GM18867 (cell line): ENCODE measurements at regions not wholly inside any gene's neighbourhood (a gene's known extent, or its start where the extent isn't known, plus 50 kb on each side); places are given as distances from the start of the nearest gene placed in this dataset.
"Not testable (repeated sequence)": the region's sequence is repeated elsewhere in the genome, so short reads cannot be mapped to it uniquely, and the experiment has no call there.

Experiments
- ATAC-seq: cut with Tn5 transposase; IDR thresholded peaks from one replicate; pipeline ENCODE4 v1.9.1; 2021; ENCODE audit warnings: mild to moderate bottlenecking, moderate library complexity; ENCODE audit not compliant: unreplicated experiment

DNA sequence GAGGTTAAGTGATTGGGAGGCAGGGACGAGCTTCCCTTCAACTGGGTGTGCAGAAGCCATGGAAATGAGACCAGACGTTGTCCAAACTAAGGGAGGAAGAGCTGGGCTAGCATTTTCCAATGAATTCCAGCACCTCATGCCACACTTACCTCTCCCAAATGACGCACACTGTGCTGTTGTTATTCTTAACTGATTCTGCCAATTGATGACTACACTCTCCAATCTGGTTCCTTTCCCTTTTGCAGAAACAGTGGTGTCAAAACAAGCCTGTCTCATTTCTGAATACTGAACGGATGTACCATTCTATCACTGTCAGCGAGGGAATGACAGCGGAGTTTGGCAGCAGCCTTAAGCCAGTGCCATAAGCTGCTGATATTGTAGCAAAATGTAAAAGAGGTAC lies 380.5 kb upstream of the HNRNPA3 start:
- no peak for ATAC-seq

DNA sequence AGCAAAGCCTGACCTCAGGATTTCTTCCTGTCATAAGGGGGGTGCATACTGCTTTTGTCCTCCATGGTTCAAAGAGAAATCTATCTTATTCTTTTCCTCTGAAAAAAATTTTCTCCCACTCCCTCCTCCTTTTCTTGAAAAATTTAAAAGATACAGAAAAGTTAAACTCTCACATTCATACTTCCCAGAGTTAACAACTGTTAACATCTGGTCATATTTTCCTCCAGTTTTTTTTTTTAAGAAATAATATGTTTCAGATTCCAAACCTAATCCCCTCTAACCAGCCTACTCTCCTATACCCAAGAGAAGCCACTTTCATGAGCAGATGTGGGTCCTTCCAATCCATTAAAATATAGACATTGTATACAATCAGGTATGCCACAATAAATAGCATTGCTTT lies 378.9 kb upstream of the HNRNPA3 start:
- no peak for ATAC-seq

DNA sequence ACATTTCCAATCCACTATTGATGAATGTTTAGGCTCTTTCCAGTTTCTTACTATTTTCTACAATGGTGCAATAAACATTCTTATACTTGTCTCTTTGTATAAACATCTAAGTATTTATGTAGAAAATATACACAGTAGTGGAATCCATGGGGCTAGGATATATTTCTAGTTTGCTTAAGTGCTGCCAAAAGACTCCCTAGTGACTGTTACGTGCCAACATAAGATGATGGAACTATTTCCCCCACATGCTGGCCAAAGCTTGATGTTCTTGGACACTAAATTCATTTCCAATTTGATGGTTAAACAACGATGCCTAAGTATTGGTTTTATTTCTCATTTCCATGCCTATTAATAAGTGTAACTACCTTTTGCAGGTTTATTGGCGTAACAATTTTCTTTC lies 378.4 kb upstream of the HNRNPA3 start:
- ATAC-seq = no peak

DNA sequence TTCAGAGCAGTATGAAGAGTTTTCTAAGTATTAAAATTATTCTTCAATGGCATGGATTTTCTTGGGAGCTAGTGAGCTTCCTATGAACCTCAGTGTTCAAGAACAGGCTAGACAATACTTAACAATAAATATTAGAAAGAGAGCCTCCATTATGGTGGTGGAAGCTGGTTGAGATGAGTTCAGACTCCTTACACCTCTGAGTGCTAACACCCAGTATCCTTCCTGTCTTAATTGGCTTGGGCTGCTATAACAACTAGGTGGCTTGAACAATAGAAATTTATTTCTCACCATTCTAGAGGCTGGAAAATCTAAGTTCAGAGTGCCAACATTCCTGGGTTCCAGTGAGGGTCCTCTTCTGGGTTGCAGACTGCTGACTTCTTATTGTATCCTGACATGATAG lies 369.4 kb upstream of the HNRNPA3 start:
- no peak for ATAC-seq

DNA sequence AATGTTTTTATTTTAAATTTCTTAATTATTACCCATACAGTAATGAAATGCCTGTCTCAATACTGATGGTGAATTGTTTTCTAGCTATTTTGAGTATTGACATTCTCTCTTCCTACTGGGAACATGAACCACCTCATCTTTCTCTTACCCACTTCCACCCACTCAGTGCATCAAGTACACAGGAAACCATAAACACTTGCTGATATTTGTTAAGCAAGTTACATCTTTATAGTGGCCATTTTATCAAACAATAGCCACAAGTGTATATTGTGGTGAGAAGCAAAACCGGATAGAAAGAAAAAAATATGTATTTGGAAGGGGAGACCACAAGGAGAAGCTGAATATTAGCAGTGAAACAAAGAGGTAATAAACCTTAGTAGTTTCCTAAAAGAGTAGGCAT lies 368.1 kb upstream of the HNRNPA3 start:
- no peak for ATAC-seq

DNA sequence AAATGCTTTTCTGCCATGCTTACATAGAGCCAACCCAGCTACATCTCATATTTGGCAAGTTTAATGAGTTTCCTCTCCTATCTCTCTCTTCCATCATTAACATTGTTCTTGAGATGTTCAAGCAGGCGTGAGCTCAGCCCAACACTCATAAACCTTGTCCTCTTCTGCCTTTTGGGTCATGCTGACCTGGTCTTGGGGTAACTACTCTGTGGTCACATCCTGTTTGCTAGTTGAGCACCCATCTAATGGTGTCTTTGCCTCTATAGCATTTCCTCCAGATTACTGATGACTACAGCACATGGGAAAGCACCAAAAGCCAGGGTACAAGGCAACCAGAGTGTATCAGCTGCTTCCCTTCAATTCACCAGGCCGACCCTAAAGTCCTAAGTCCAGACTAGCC lies 366.9 kb upstream of the HNRNPA3 start:
- ATAC-seq = no peak

DNA sequence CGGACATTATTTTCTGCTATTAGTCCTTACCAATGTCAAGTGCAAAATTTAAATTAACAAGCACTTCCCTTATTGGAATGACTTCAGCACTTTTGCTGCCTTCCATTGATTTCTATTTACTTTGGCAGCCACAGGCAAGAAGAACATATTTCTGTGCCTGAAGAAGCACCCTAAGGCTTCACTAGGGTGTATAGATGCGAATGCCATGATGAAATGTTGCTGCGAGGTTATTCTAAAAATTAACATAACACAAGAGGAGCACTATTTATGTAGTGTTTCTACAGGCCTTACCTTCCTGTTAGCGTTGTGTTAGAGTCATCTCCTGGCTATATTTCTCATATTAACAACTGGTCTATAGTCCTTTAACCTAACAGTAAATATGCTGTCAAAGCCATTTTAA lies 365.0 kb upstream of the HNRNPA3 start:
- ATAC-seq = no peak

DNA sequence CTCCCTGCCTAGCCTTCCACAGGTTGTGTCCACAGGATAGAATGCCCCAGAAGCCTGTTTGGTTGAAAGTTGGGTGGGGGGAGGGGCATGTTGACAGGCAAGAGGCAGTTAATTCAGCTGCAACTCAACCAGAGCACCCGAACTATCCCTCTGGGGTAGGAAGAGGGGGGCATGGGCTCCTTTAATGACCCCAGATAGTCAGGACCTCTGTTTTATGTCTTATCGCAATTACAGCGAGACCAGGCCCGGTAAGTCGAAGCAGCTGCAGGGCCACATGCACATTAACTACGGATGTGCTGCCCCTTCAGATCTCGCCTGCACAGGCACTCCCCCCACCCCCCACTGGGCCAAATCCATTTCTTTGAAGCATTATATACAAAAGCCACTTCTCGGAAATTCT lies 363.8 kb upstream of the HNRNPA3 start:
- no peak for ATAC-seq

DNA sequence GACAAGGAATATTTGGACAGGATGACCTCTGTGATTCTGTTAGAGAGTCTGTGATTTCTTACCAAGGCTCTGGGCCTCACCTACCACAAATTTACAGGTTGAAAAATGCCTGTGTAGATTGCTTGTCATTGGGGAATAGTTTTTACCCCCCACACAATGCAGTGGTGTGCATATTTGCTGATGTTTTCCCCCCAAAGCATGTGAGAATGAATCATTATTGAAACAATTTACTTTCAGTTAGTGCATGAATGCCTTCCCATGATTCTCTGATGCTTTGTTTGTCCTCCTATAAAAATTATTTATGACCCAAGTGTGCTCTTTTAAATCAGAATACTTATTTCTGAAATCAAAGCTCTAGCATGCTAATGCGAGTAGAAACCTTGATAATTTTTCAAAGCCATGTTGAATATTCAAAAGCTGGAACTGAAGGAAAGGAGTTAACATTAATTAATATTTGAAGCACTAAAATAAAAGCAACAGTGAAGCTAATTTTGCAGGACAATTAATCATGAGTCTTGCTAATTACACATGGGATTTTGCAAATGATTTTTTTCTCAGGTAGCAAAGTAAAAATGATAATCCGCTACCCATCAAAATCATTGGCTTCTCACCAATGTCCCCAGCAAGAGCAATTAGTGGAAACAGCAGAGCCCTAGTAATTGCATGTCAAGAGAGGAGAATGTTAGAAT lies 361.2 kb upstream of the HNRNPA3 start:
- no peak for ATAC-seq

DNA sequence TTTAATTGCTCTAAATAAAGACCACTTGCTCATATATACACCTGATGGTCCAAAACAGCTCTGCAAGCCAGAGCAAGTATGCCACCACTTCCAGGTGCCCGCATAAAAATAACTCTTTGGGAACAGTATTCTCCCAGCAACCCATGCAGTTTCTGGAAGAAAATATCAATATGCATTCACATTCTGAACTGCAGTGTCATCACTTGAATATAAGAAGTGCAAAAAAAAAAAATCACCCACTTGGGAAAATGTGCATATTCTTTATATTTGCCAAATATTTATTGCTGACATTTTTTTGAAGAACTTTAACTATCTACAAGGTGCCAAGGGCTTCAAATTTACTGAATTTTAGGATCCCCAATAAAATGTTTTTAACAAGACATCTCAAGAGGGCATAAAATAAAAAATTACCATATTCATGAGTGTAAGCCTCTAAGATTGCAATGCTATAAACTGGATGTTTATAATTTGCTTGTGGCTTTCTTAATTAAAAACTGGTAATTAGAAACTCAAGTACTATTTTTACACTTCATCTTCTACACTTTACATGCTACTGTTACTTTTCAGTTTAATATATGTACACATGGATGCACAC lies 360.6 kb upstream of the HNRNPA3 start:
- ATAC-seq = no peak

DNA sequence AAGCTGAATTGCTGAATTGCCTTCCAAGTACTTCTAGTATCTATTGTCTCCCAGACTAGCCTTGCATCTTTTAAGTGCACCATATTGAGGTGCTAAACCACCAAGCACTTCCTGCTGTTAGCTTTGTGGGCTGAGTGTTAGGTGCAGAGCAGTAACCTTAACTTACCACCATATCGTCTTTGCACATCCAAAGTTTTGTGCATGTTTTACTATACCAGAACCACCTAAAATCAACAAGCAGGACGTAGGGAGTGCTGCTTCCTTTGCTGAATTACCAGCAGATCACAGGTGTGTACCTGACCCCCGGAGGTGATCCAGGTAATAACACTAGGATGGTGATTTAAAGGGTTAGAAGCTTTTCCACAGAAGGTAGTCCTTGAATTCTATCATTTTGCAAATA lies 359.9 kb upstream of the HNRNPA3 start:
- peak; percentile 92 for ATAC-seq

DNA sequence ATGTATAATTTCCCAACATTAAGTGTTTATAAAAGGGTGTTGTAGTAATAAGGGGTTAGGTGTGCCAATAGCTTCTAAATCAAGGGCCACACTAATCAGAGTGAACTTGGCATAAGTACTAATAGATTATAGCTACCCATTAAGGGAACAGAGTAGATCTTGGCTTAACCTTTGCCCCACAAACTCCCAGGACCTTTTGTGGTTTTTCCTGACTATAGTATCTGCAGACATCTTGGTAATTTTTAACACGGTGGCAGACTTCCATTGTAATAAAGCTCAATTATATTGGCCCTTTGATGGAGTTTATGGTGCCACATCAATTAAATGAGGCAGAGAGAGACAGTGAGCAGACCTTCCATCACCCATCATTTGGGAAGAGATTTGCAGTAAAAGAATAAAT lies 358.5 kb upstream of the HNRNPA3 start:
- no peak for ATAC-seq

DNA sequence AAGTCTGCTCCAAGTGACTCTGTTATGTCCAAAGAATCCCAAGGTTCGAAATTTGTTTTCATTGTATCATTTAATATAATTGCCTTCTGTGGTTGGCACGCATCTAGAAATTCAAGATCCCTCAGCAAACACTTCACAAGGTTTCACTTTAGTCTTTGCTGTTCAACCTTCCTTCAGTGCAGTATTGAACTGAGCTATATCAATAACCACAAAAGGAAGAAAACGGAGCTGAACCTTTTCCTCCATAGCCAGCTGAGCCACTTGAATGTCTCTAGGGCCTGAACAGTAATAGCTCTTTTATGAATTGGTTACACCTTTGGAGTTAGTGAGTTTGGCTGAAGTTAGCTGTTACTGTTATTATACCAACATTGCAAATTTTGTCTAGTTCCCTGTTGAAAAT lies 357.7 kb upstream of the HNRNPA3 start:
- no peak for ATAC-seq

DNA sequence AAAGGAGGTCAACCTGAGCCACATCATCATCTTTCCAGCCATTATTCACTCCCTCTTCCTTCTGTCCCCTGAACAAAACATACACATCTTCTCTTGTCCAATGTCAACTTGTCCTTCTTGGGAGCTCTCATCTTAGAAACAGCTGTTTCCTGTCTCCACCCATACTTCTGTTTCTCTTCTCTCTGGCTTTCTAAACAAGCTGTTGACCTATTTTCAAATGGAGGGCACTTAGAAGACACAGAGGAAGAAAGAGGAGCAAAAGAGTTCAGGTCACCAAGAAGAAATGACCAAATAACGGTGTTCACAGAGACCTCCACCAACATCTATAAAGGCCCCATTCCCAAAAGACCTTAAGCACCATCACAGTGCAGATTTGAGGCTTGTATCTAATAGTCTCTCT lies 355.9 kb upstream of the HNRNPA3 start:
- no peak for ATAC-seq

DNA sequence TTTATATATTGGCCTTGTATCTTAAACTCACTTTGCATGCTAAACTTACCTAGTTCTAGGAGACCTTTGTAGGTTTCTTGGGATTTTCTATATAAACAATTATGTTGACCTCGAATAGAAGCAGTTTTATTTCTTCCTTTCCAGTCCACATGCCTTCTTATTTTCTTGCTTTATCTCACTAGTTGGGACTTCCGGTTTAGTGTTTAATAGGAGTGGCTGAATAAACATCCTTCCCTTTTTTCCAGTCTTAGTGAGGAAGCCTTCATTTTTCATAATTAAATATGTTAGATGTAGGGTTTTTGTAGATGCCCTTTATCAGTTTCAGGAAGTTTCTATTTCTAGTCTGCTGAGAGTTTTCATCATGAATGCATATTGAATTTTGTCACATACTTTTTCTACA lies 347.3 kb upstream of the HNRNPA3 start:
- no peak for ATAC-seq

DNA sequence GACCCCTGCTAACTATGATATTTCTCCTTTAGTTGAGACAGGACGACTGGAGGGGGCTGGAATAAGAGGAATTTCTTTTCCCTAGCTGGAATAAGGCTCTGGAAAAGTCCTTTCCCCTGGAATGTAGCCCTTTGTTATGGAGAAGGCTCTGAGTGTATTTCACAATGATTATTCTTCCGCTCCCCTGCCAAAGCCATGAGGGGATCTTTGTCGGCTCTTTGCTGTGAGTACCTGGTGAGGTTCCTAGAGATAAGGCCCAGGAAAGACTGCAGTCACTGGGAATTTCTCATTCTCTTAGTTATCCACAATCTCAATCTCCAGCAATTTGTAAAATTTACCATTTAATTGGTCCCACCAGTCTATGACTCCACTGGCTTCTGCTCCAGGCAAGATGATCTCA lies 340.2 kb upstream of the HNRNPA3 start:
- ATAC-seq = no peak

DNA sequence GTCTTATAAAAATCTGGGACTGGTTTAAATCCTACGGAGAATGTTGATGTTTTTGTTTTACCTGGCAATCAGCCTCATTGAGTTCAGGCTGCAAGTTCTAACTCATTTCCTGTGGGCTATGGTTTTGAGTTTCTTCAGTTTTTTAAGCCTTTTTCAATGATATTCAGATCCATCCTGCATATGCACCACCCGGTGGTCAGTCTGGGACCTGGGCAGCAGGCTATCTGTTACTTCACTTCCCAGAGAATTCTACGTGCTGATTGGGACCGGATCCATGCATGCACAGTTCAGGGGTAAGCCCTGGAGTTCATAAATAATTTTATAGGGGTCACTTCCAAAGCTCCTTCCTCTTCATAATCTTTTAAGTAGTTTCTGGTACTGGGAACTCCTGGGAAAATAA lies 339.2 kb upstream of the HNRNPA3 start:
- no peak for ATAC-seq

DNA sequence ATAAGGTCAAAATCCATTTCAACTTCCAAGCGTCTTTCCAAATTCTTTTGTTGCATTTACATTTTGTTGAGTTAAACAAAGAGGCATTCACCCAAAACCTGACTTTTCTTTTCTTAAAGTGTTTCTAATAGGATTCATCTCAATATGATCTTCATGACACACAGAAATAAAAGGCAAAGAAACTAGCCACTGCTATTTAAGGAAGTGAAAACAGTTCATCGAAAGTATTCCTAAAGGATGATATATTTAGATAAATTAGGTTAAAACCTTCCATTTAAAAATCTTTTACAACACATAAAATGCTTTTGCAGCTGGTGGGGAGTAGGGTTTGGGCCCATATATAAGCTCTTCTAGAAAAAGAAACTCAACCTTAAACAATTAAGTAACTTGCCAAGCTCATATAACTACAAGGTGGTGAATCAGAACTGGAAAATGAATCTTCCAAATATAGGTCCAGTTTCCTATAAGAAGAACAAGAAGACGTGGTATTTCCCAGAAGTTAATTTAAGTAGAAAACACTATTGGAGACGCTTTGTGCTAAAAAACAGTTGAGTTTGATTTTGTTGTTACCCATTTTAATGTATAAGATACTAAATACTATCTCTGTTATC lies 336.0 kb upstream of the HNRNPA3 start:
- ATAC-seq = no peak

DNA sequence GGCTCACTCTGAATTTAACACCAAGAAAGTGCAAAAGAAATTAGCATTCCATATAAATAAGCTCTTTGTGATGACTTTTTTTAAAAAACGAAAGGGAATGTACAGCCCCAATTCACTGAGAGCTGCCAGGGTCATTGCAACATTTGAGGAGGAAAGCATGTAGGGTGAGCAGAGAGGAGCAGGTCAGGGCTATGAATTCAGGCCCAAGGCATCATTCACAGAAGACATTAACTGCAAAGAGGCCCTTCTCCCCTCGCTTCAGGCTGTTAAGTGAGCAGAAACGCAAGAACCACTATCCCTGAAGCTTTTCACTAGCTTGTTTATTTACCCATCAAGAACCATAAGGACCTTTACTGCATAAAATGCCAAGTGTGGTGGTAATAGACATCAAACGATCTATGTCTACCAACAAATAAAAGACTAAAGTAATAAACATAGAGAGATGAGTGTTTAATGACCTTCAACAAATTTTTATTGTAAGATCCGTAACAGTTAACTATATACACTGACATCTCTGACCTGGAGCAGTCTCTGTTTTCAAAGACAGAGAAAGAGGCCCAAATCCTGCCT lies 333.1 kb upstream of the HNRNPA3 start:
- ATAC-seq = no peak

DNA sequence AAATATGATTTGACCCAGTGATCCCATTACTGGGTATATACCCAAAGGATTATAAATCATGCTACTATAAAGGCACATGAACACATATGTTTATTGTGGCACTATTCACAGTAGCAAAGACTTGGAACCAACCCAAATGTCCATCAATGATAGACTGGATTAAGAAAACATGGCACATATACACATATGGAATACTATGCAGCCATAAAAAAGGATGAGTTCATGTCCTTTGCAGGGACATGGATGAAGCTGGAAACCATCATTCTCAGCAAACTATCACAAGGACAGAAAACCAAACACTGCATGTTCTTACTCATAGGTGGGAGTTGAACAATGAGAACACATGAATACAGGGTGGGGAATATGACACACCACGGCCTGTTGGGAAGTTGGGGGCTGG lies 330.5 kb upstream of the HNRNPA3 start:
- ATAC-seq = not testable (repeated sequence)

DNA sequence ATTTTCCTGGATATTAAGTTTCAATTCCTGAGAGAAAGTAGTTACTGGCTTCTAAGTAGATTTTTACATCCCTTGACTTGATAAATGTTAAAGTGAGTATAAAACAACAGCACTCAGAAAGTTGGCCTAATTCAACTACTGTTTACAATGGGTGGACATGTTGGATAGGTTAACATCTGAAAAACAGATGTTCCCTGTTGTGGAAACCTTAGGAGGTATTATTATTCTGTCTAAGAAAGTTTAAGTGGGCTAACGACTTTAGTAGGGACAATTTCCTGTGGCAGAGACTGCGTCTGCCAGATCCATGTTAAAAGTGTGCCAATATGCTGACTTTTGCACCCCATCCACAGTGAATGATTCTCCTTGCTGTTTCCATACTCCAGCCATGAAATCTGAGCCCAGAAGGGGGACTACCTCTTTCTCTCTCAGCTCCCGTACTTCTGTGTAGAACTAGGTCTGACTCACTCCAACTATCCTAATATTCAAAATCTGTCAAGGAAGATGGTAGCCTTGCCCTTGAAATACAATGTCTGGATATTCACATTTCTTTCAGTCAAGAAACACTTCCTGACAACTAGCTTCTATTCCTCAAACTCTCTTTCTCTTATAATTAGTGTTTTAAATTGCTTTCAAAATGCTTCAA lies 327.5 kb upstream of the HNRNPA3 start:
- ATAC-seq = no peak

DNA sequence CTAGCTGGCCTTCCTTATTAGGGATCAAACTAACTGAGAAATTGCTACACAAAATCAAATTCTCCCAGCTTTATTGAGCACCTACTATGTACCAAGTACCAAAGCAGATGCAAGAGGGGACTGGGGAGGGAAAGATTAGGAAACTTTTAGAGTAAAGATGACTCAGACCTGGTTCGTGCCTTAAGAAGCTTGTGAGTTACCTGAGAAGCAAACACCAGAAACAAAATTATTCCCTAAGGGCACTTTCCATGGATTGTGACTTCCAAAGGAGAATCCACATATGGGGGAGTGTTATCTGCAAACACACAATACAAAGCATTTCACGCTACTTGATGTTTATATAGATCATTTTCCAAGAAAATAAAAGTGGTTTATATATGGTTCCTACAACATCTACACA lies 326.9 kb upstream of the HNRNPA3 start:
- ATAC-seq = no peak
